Stimulated activated CD4-positive, alpha-beta T cell treated with anti-CD3 and anti-CD28 coated beads, TNF-alpha, amount 100 ng/mL, for 4 hours (primary cell): ENCODE measurements at regions not wholly inside any gene's neighbourhood (a gene's known extent, or its start where the extent isn't known, plus 50 kb on each side); places are given as distances from the start of the nearest gene placed in this dataset.
"Not testable (repeated sequence)": the region's sequence is repeated elsewhere in the genome, so short reads cannot be mapped to it uniquely, and the experiment has no call there.

Experiments used
- DNase-seq, 3 experiments: peaks; one replicate each; pipeline ENCODE4 v3.0.0-alpha.2; 2020; ENCODE audit warnings: low read depth in 3 of 3

- DNase-seq = no peak
Observed at GRCh38 chr9:79432485-79432884, 139.3 kb upstream of the TLE4 start.

- no peak for DNase-seq
Observed at GRCh38 chr9:79433703-79434102, 138.1 kb upstream of the TLE4 start.

GRCh38 chr9:79439221-79439620 is 132.5 kb upstream of the TLE4 start:
- not testable (repeated sequence) for DNase-seq

GRCh38 chr9:79446523-79447307 is 125.0 kb upstream of the TLE4 start:
- DNase-seq = no peak

- no peak for DNase-seq
Observed at GRCh38 chr9:79447308-79447605, 124.5 kb upstream of the TLE4 start.

- no peak for DNase-seq
Observed at GRCh38 chr9:79447762-79448161, 124.0 kb upstream of the TLE4 start.

GRCh38 chr9:79452265-79452664 is 119.5 kb upstream of the TLE4 start:
- DNase-seq = no peak

GRCh38 chr9:79461712-79462111 is 110.1 kb upstream of the TLE4 start:
- DNase-seq = no peak

- no peak for DNase-seq
Observed at GRCh38 chr9:79465156-79465555, 106.6 kb upstream of the TLE4 start.

- DNase-seq = no peak
Observed at GRCh38 chr9:79469164-79469563, 102.6 kb upstream of the TLE4 start.

GRCh38 chr9:79470954-79471353 is 100.8 kb upstream of the TLE4 start:
- DNase-seq = no peak

GRCh38 chr9:79471580-79472543 is 99.9 kb upstream of the TLE4 start:
- no peak for DNase-seq

- no peak for DNase-seq
Observed at GRCh38 chr9:79473704-79474103, 98.1 kb upstream of the TLE4 start.

GRCh38 chr9:79477241-79477840 is 94.4 kb upstream of the TLE4 start:
- DNase-seq = no peak

- no peak for DNase-seq
Observed at GRCh38 chr9:79477955-79478771, 93.6 kb upstream of the TLE4 start.

GRCh38 chr9:79480639-79481038 is 91.1 kb upstream of the TLE4 start:
- DNase-seq = no peak

- DNase-seq = no peak
Observed at GRCh38 chr9:79481846-79482477, 89.8 kb upstream of the TLE4 start.

GRCh38 chr9:79485258-79485657 is 86.5 kb upstream of the TLE4 start:
- DNase-seq = no peak

- DNase-seq = no peak
Observed at GRCh38 chr9:79489261-79490000, 82.3 kb upstream of the TLE4 start.

- no peak for DNase-seq
Observed at GRCh38 chr9:79490657-79491248, 81.0 kb upstream of the TLE4 start.
